ENCODE measurements at regions not wholly inside any gene's neighbourhood (a gene's known extent, or its start where the extent isn't known, plus 50 kb on each side); places are given as distances from the start of the nearest gene placed in this dataset.

DNA sequence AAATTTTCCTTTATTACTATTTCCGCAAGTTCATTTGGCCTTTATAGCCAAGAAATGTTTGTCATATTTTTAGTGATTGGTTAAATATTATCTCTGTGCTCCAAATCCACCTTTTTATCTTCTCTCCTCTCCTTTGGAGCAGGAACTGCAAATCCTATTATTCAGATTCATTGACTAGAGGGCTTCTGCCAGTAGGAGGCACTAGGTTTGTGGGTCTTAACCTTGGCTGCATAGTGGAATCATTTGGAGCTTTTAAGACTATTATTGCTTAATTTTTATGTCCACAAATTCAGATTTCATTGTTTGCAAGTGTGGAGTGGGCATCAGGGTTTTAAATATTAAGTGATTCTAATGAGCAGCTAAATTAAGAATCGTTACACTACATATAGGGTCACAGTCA, 75.3 kb upstream of the SYT10 start:
- TF ChIP-seq ZNF124 (CRISPR knock-in tag; IDR thresholded peaks at IDR 0.05), result no peak
- no peak for TF ChIP-seq MIER3 (CRISPR knock-in tag; IDR thresholded peaks at IDR 0.05; ENCODE audit: borderline replicate concordance)

All from HepG2 (cell line).